Natural killer cell (primary cell): ENCODE measurements at regions not wholly inside any gene's neighbourhood (a gene's known extent, or its start where the extent isn't known, plus 50 kb on each side); places are given as distances from the start of the nearest gene placed in this dataset.

Experiments used
- ATAC-seq, 3 donors: fragments of 150-1000 bp in 2 of 3; fragments of 200-7000 bp in 1 of 3; cut with Tn5 transposase; 1 replicate in 1 of 3; 2 replicates in 2 of 3; pipeline ENCODE4 v1.10.0; 2021; ENCODE audit warnings: mild to moderate bottlenecking in 2 of 3, moderate library complexity in 2 of 3
- DNase-seq, 2 donors: peaks; one replicate each; pipeline versions ENCODE4 v3.0.0 to v3.0.0-alpha.2; 2013 to 2021; ENCODE audit warnings: mixed read lengths in 1 of 2
- H3K27ac ChIP-seq: one replicate; pipeline ENCODE4 v1.5.1; 2013; ENCODE audit warnings: mild to moderate bottlenecking, low read length
- H3K27me3 ChIP-seq: one replicate; pipeline ENCODE4 v1.6.1; 2013; ENCODE audit warnings: low read length; ENCODE audit not compliant: control insufficient read depth, insufficient read depth
- H3K36me3 ChIP-seq: one replicate; pipeline ENCODE4 v1.6.1; 2013; ENCODE audit warnings: low read length; ENCODE audit not compliant: control insufficient read depth, insufficient read depth
- H3K4me1 ChIP-seq: one replicate; pipeline ENCODE4 v1.6.1; 2013; ENCODE audit warnings: low read length; ENCODE audit not compliant: control insufficient read depth, insufficient read depth
- H3K4me3 ChIP-seq: one replicate; pipeline ENCODE4 v1.5.1; 2013; ENCODE audit warnings: low read length
- H3K9me3 ChIP-seq: one replicate; pipeline ENCODE4 v1.6.1; 2013; ENCODE audit warnings: low read length; ENCODE audit not compliant: control insufficient read depth, insufficient read depth
- H3K27ac Mint-ChIP-seq, 2 donors: one replicate each; pipeline ENCODE4 v1.8.0; 2022; ENCODE audit warnings: mild to moderate bottlenecking in 2 of 2, mixed read lengths in 2 of 2, moderate library complexity in 1 of 2
- H3K27me3 Mint-ChIP-seq, 2 donors: one replicate each; pipeline ENCODE4 v1.8.0; 2022; ENCODE audit warnings: low read depth in 2 of 2, mixed read lengths in 2 of 2
- H3K36me3 Mint-ChIP-seq: one replicate; pipeline ENCODE4 v1.8.0; 2022; ENCODE audit warnings: mixed read lengths
- H3K4me1 Mint-ChIP-seq, 2 donors: one replicate each; pipeline ENCODE4 v1.8.0; 2022; ENCODE audit warnings: mixed read lengths in 2 of 2
- H3K4me3 Mint-ChIP-seq: one replicate; pipeline ENCODE4 v1.8.0; 2022; ENCODE audit warnings: mild to moderate bottlenecking, moderate library complexity, mixed read lengths
- H3K9me3 Mint-ChIP-seq, 2 donors: one replicate each; pipeline ENCODE4 v1.8.0; 2022; ENCODE audit warnings: mixed read lengths in 2 of 2
- CTCF ChIP-seq: fragments of 200-600 bp; IDR thresholded peaks from one replicate; pipeline ENCODE4 v1.8.0; 2022; ENCODE audit warnings: antibody characterized with exemption
- WGBS: methylation state at CpG from one replicate; pipeline ENCODE4 v1.1.7; 2013; ENCODE audit warnings: missing lambda C conversion rate; ENCODE audit not compliant: insufficient coverage; 5-methylcytosine and 5-hydroxymethylcytosine counted together
- intact Hi-C: fragments of 100-400 bp; cut with micrococcal nuclease; formaldehyde crosslinking; loops from one replicate; pipeline ENCODE4 v1.14.2; 2022

- no peak for TF ChIP-seq CTCF
- H3K4me3 ChIP-seq, result no peak overlapping the region
- DNase-seq, result no peak
- H3K4me1 ChIP-seq, result no peaks in the 10 kb centered on the region
- Mint-ChIP-seq H3K9me3 (peaks cover 0 to 2% of the 10 kb centered on the region in 2 donors), H3K36me3 (no peaks in the 10 kb centered on the region), H3K27me3 (no peaks in the 10 kb centered on the region), H3K27ac (no peak overlapping the region), H3K4me3 (no peak overlapping the region), H3K4me1 (no peaks in the 10 kb centered on the region)
- no peaks in the 10 kb centered on the region for H3K9me3 ChIP-seq
- no peaks in the 10 kb centered on the region for H3K27me3 ChIP-seq
- H3K27ac ChIP-seq, result no peak overlapping the region
- no peaks in the 10 kb centered on the region for H3K36me3 ChIP-seq
- no peak for ATAC-seq
- intact Hi-C loops, result no loop called here
- WGBS, result 69% methylated on average over 3 of the region's 4 CpGs
These were observed 178.0 kb upstream of the SLC8A1 start for GRCh38 chr2:40629768-40630434.

DNA sequence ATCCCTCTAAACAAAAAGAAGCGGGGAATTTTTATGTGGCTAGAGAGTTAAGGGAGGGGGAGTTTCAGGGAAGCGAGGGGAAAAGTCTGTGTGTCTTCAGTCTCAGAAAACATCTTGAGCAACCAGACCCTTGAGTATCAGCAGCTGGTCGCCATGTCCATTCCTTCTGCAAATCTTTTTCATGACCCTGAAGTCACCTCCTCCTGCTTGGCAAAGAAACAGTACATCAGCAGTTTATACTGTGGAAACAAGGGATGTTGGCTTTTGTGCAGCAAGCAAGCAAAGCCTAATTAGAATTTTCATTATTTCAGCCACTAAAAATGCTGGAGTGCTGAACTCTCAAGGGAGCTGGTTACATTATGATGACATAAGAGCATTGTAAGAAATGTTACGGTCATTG is 187.4 kb upstream of the SLC8A1 start:
- Histone ChIP-seq H3K36me3 (no peaks in the 10 kb centered on the region), H3K27me3 (no peaks in the 10 kb centered on the region), H3K9me3 (no peaks in the 10 kb centered on the region), H3K4me3 (no peak overlapping the region), H3K4me1 (no peaks in the 10 kb centered on the region), H3K27ac (no peak overlapping the region)
- intact Hi-C loops, result no loop called here
- no peaks in the 10 kb centered on the region for H3K4me1 Mint-ChIP-seq
- no peaks in the 10 kb centered on the region for H3K36me3 Mint-ChIP-seq
- ATAC-seq, result no peak
- H3K9me3 Mint-ChIP-seq, result peaks cover 7 to 8% of the 10 kb centered on the region in 2 donors
- no peak overlapping the region for H3K27ac Mint-ChIP-seq
- no peak for TF ChIP-seq CTCF
- WGBS, result 96% methylated on average over 4 of the region's 4 CpGs
- H3K27me3 Mint-ChIP-seq, result no peaks in the 10 kb centered on the region
- no peak for DNase-seq
- H3K4me3 Mint-ChIP-seq, result no peak overlapping the region

DNA sequence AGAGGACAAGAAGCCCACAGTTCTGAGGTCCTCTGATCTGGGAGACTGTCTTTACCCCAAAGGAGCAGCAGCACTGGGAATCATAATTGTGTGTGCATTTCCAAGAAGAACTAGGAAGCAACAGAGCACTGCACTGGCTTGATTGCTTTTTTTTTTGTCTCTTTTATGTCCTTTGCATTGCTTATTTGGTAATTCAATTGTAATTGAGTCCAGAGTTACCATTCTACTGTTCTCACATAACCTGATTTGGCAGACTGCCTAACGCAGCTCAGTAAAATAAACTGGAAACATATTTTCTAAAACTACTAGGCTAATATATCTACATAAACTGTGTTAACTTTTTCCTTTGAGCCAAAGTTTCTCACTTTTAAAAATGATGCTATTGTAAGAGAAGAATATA is 190.3 kb upstream of the SLC8A1 start:
- no peaks in the 10 kb centered on the region for H3K36me3 Mint-ChIP-seq
- peaks cover under 1 to 3% of the 10 kb centered on the region in 2 donors for H3K9me3 Mint-ChIP-seq
- H3K36me3 ChIP-seq, result no peaks in the 10 kb centered on the region
- H3K9me3 ChIP-seq, result no peaks in the 10 kb centered on the region
- WGBS, result 100% methylated on average over 1 of the region's 1 CpG
- H3K4me3 ChIP-seq, result no peak overlapping the region
- TF ChIP-seq CTCF, result no peak
- no peak overlapping the region for H3K27ac ChIP-seq
- intact Hi-C loops, result no loop called here
- H3K27me3 ChIP-seq, result no peaks in the 10 kb centered on the region
- no peak overlapping the region for H3K4me3 Mint-ChIP-seq
- DNase-seq (no peak), ATAC-seq (no peak)
- no peaks in the 10 kb centered on the region for H3K27me3 Mint-ChIP-seq
- no peak overlapping the region for H3K27ac Mint-ChIP-seq
- H3K4me1 ChIP-seq, result no peaks in the 10 kb centered on the region
- no peaks in the 10 kb centered on the region for H3K4me1 Mint-ChIP-seq

GRCh38 chr2:40642726-40643125 is 190.8 kb upstream of the SLC8A1 start:
- DNase-seq (no peak), ATAC-seq (no peak)
- no peaks in the 10 kb centered on the region for H3K27me3 ChIP-seq
- H3K9me3 Mint-ChIP-seq, result peaks cover 2% of the 10 kb centered on the region in 2 donors
- intact Hi-C loops, result no loop called here
- no peak overlapping the region for H3K4me3 ChIP-seq
- no peak overlapping the region for H3K27ac Mint-ChIP-seq
- H3K36me3 Mint-ChIP-seq, result no peaks in the 10 kb centered on the region
- no peaks in the 10 kb centered on the region for H3K36me3 ChIP-seq
- no peaks in the 10 kb centered on the region for H3K27me3 Mint-ChIP-seq
- WGBS, result 100% methylated on average over 1 of the region's 2 CpGs
- H3K9me3 ChIP-seq, result no peaks in the 10 kb centered on the region
- no peaks in the 10 kb centered on the region for H3K4me1 ChIP-seq
- no peak for TF ChIP-seq CTCF
- no peaks in the 10 kb centered on the region for H3K4me1 Mint-ChIP-seq
- no peak overlapping the region for H3K4me3 Mint-ChIP-seq
- no peak overlapping the region for H3K27ac ChIP-seq
